A673 (cell line): ENCODE measurements at regions not wholly inside any gene's neighbourhood (a gene's known extent, or its start where the extent isn't known, plus 50 kb on each side); places are given as distances from the start of the nearest gene placed in this dataset.

Experiments
- BruUV-seq: library from RNA; stranded (reverse); fragments of 400-500 nt; replicated peaks from 2 replicates; lab custom pipeline; 2021; lab: Mats Ljungman, UMichigan
- CTCF ChIA-PET: fragments of 300-600 bp; sonication (Branson Sonifier 250); formaldehyde crosslinking; loops from one replicate; lab custom pipeline; 2022; ENCODE audit warnings: antibody characterized with exemption; lab: Charles Lee
- POLR2A ChIA-PET: fragments of 300-600 bp; sonication (Branson Sonifier 250); formaldehyde crosslinking; loops from one replicate; lab custom pipeline; 2022; ENCODE audit warnings: antibody characterized with exemption; ENCODE audit not compliant: low non-redundant PET; lab: Charles Lee
- DNase-seq: peaks from one replicate; pipeline ENCODE4 v3.0.0-alpha.2; 2015; ENCODE audit warnings: low spot score
- H3K27ac ChIP-seq: fragments of 200-600 bp; sonication (generic); 2 replicates; pipeline ENCODE4 v1.5.1; 2016; ENCODE audit warnings: mixed run types, low read depth, mild to moderate bottlenecking, mixed read lengths, antibody characterized with exemption, low read length; ENCODE audit not compliant: poor library complexity, severe bottlenecking
- H3K27me3 ChIP-seq: fragments of 200-600 bp; sonication (generic); replicated peaks from 2 replicates; pipeline ENCODE4 v1.6.1; 2017; ENCODE audit warnings: mixed run types, low read depth, mild to moderate bottlenecking, mixed read lengths, antibody characterized with exemption, low read length; ENCODE audit not compliant: insufficient read depth, poor library complexity
- H3K36me3 ChIP-seq: fragments of 200-600 bp; sonication (generic); 2 replicates; pipeline ENCODE4 v1.6.1; 2016; ENCODE audit warnings: mixed run types, mild to moderate bottlenecking, mixed read lengths, antibody characterized with exemption, low read length; ENCODE audit not compliant: insufficient read depth, poor library complexity, severe bottlenecking
- H3K4me1 ChIP-seq: fragments of 200-600 bp; sonication (generic); 2 replicates; pipeline ENCODE4 v1.6.1; 2017; ENCODE audit warnings: mixed run types, mild to moderate bottlenecking, mixed read lengths, antibody characterized with exemption, low read length; ENCODE audit not compliant: insufficient read depth, poor library complexity, severe bottlenecking
- H3K4me3 ChIP-seq: fragments of 200-600 bp; sonication (generic); 2 replicates; pipeline ENCODE4 v1.5.1; 2016; ENCODE audit warnings: low read depth, mixed run types, mild to moderate bottlenecking, mixed read lengths, low read length; ENCODE audit not compliant: poor library complexity, severe bottlenecking
- H3K9me3 ChIP-seq: fragments of 200-600 bp; sonication (generic); 2 replicates; pipeline ENCODE4 v1.6.1; 2016; ENCODE audit warnings: mixed run types, low read depth, mild to moderate bottlenecking, mixed read lengths, antibody characterized with exemption, low read length; ENCODE audit not compliant: poor library complexity, severe bottlenecking
- CTCF ChIP-seq: fragments of 300-800, 200-600 bp; sonication (generic); conservative IDR thresholded peaks from 2 replicates; pipeline ENCODE4 v1.5.1; 2017; ENCODE audit warnings: low read depth, mild to moderate bottlenecking, antibody characterized with exemption, low read length, moderate library complexity, mixed read lengths
- EZH2 ChIP-seq: fragments of 200-600 bp; sonication (generic); IDR thresholded peaks from 2 replicates; pipeline ENCODE4 v1.6.1; 2017; ENCODE audit warnings: borderline replicate concordance, low read depth, mild to moderate bottlenecking, mixed read lengths, antibody characterized with exemption, low read length; ENCODE audit not compliant: poor library complexity, severe bottlenecking
- intact Hi-C: fragments of 100-400 bp; cut with micrococcal nuclease; formaldehyde crosslinking; loops from one replicate; pipeline ENCODE4 v1.10.0; 2022; ENCODE audit not compliant: unreplicated experiment

DNA sequence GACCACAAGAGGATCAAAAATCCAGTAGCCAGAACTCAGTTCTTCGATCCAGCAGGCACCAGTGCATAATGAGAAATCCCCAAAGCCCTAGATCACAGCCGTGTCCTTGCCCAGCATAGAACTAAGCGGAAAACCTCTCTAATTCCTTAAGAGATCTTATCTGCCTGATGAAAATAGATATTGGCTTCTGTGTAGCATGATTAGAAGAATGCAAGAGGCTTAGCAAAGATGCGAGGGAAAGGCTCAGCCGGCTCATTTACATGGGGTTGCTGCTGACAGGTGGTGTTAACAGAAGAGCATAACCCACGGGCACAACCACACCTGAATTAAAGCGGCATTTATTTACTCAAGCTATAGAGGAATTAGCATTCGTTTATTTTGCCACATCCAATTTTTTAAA, 400.0 kb upstream of the ADAMTS16 start:
- no peak for TF ChIP-seq EZH2
- TF ChIP-seq CTCF, result no peak
- intact Hi-C loops, result no loop called here
- CTCF ChIA-PET, result no interaction called here
- Histone ChIP-seq H3K27me3 (no peaks in the 10 kb centered on the region), H3K9me3 (peaks cover 5% of the 10 kb centered on the region), H3K27ac (no peak overlapping the region), H3K4me3 (no peak overlapping the region), H3K36me3 (no peaks in the 10 kb centered on the region), H3K4me1 (no peaks in the 10 kb centered on the region)
- DNase-seq, result no peak
- no TSS peak for BruUV-seq
- POLR2A ChIA-PET, result no interaction called here

DNA sequence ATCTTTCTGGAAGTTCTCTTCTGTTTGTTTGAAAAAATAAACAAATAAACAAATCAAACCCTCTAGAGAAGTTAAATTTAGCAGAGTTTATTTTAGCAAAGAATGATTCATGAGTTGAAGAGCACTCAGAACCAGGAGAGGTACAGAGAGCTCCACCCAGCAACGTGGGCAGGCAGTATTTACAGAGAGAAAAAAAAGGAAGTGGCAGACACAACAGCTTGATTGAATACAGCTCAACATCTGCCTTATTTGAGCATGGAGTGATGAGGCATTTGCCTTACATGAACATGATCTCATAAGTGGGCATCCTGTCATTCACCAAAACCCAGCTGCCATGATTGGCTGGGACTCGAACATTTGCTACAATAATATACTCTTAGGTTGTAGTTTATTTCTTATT, 381.6 kb upstream of the ADAMTS16 start:
- ChIA-PET CTCF (no interaction called here), POLR2A (no interaction called here)
- DNase-seq, result no peak
- BruUV-seq, result no TSS peak
- Histone ChIP-seq H3K9me3 (no peaks in the 10 kb centered on the region), H3K4me3 (no peak overlapping the region), H3K27ac (no peak overlapping the region), H3K4me1 (no peaks in the 10 kb centered on the region), H3K27me3 (no peaks in the 10 kb centered on the region), H3K36me3 (no peaks in the 10 kb centered on the region)
- intact Hi-C loops, result no loop called here
- TF ChIP-seq EZH2 (no peak), CTCF (no peak)

DNA sequence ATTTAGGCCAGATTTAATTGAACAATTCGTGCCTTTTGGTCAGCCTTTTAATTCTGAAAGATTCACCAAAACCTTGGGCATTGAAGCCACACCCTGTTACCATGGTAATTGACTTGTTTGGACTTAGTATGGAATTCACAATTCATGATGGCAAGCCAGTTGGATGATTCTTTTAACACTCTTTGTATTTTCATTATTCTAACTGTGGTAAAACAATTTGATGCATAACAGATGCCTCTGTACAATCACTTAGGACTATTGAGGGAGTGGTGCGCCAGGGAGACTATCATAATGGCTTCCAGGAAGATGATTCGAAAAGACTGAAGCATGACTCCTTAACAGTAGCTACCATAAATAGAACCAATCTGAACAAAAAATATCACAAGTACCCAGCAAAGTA, 381.1 kb upstream of the ADAMTS16 start:
- no peaks in the 10 kb centered on the region for H3K27me3 ChIP-seq
- no peak for DNase-seq
- BruUV-seq, result no TSS peak
- H3K4me1 ChIP-seq, result no peaks in the 10 kb centered on the region
- H3K36me3 ChIP-seq, result no peaks in the 10 kb centered on the region
- ChIA-PET CTCF (no interaction called here), POLR2A (no interaction called here)
- no peak for TF ChIP-seq CTCF
- no peak for TF ChIP-seq EZH2
- H3K4me3 ChIP-seq, result no peak overlapping the region
- H3K9me3 ChIP-seq, result no peaks in the 10 kb centered on the region
- H3K27ac ChIP-seq, result no peak overlapping the region
- intact Hi-C loops, result no loop called here
